ENCODE measurements at regions not wholly inside any gene's neighbourhood (a gene's known extent, or its start where the extent isn't known, plus 50 kb on each side); places are given as distances from the start of the nearest gene placed in this dataset.
"Not testable (repeated sequence)": the region's sequence is repeated elsewhere in the genome, so short reads cannot be mapped to it uniquely, and the experiment has no call there.

- DNase-seq: no peak
Measured at GRCh38 chr18:60319129-60319528, 53.4 kb downstream of the MC4R start.

- DNase-seq: no peak
Measured at GRCh38 chr18:60311676-60312360, 60.8 kb downstream of the MC4R start.

GRCh38 chr18:60295674-60296073 is 76.9 kb downstream of the MC4R start:
- DNase-seq: no peak

- DNase-seq: no peak
Measured at GRCh38 chr18:60292186-60292585, 80.4 kb downstream of the MC4R start.

- no peak for DNase-seq
Measured at GRCh38 chr18:60279391-60279790, 93.2 kb downstream of the MC4R start.

GRCh38 chr18:60277855-60278480 is 94.6 kb downstream of the MC4R start:
- DNase-seq: no peak

- DNase-seq: no peak
Measured at GRCh38 chr18:60267391-60268058, 105.0 kb downstream of the MC4R start.

GRCh38 chr18:60266558-60266957 is 106.0 kb downstream of the MC4R start:
- DNase-seq: no peak

- no peak for DNase-seq
Measured at GRCh38 chr18:60259052-60259681, 113.4 kb downstream of the MC4R start.

- no peak for DNase-seq
Measured at GRCh38 chr18:60249388-60249787, 123.2 kb downstream of the MC4R start.

- no peak for DNase-seq
Measured at GRCh38 chr18:60248336-60249330, 123.9 kb downstream of the MC4R start.

GRCh38 chr18:60247103-60247502 is 125.5 kb downstream of the MC4R start:
- DNase-seq: no peak

- no peak for DNase-seq
Measured at GRCh38 chr18:60246606-60247005, 126.0 kb downstream of the MC4R start.

GRCh38 chr18:60245096-60245495 is 127.5 kb downstream of the MC4R start:
- no peak for DNase-seq

GRCh38 chr18:60239024-60239710 is 133.4 kb downstream of the MC4R start:
- DNase-seq: not testable (repeated sequence)

- DNase-seq: no peak
Measured at GRCh38 chr18:60235164-60235563, 137.4 kb downstream of the MC4R start.

- DNase-seq: no peak
Measured at GRCh38 chr18:60232541-60232940, 140.0 kb downstream of the MC4R start.

- no peak for DNase-seq
Measured at GRCh38 chr18:60228609-60229595, 143.7 kb downstream of the MC4R start.

- DNase-seq: no peak
Measured at GRCh38 chr18:60215432-60215831, 157.1 kb downstream of the MC4R start.

- no peak for DNase-seq
Measured at GRCh38 chr18:60209042-60209441, 163.5 kb downstream of the MC4R start.

GRCh38 chr18:60202708-60203107 is 169.9 kb downstream of the MC4R start:
- DNase-seq: no peak

All from stimulated activated CD4-positive, alpha-beta T cell treated with anti-CD3 and anti-CD28 coated beads, Interleukin-2, amount 100 ng/mL, for 48 hours (primary cell).